HG03108 (cell line): ENCODE measurements at regions not wholly inside any gene's neighbourhood (a gene's known extent, or its start where the extent isn't known, plus 50 kb on each side); places are given as distances from the start of the nearest gene placed in this dataset.
"Not testable (repeated sequence)": the region's sequence is repeated elsewhere in the genome, so short reads cannot be mapped to it uniquely, and the experiment has no call there.

Experiments
- ATAC-seq: cut with Tn5 transposase; IDR thresholded peaks from one replicate; pipeline ENCODE4 v1.9.1; 2021; ENCODE audit warnings: moderate library complexity; ENCODE audit not compliant: unreplicated experiment

DNA sequence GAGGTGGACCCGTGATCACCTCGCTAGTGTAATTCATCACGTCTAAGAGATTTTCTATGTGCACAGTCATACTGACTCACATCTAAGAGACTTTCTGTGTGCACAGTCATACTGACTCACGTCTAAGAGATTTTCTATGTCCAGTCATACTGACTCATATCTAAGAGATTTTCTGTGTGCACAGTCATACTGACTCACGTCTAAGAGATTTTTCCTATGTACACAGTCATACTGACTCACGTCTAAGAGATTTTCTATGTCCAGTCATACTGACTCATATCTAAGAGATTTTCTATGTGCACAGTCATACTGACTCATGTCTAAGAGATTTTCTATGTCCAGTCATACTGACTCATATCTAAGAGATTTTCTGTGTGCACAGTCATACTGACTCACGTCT, 443.8 kb downstream of the BRD1 start:
- ATAC-seq = not testable (repeated sequence)

DNA sequence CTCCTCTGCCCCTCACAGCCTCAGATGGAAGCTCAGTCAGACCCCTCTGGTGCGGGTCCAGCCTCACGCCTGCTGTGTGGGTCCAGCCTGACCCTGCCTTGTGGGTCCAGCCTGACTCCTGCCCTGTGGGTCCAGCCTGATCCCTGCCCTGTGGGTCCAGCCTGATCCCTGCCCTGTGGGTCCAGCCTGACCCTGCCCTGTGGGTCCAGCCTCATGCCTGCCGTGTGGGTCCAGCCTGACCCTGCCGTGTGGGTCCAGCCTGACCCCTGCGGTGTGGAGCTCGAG, 445.3 kb downstream of the BRD1 start:
- ATAC-seq = no peak

DNA sequence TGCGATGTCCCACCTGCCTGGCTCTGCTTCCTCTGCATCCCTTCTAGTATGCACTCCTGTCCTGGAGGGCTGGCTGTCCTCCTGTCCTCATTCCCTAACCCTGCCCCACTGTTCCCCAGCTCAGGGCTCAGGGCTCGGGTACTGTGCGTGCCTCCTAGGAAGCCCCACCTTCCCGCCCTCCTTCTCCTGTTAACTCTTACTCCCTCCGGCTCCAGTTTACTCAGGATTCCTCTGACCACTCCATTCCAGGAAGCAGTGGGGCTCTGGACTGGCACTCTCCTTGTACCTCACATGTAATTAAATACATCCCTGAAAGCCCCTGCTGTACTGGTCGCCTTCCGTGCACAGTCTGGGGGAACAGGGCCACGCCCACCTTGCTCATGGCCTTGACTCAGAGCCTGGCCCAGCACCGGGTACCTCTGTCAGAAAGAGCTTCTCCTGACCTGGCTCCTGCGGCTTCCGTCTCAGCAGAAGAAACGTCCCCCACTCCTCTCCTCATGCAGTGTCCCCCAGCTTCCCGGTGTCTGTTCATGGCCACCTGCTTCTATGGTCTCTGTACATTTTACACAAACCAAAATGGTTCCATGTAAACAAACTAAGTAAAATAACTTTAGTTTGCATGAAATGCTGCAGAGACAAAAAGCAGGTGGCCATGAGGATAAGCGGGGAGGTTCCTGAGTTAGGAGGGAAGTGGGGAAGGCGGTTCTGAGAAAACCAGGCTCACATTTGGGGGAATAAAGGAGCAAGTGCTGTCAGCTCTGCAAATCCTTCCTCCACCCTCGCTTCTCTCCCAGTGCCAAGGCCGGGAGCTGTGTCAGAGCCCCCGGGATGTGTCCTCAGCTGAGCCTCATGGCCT, 445.9 kb downstream of the BRD1 start:
- no peak for ATAC-seq

DNA sequence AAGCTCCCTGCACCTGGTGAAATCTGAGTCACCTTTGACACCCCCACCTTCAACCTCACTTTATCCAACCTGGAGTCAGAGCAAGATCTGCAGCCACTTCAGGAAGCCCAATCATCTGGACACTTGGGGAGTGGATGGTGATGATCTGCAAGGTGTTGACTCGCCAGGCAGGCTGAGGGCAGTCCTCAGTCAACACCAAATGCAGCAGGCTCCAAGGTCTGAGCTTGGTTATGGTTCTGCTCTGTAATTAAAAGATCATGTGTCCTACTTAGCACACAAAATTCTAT, 446.9 kb downstream of the BRD1 start:
- no peak for ATAC-seq

DNA sequence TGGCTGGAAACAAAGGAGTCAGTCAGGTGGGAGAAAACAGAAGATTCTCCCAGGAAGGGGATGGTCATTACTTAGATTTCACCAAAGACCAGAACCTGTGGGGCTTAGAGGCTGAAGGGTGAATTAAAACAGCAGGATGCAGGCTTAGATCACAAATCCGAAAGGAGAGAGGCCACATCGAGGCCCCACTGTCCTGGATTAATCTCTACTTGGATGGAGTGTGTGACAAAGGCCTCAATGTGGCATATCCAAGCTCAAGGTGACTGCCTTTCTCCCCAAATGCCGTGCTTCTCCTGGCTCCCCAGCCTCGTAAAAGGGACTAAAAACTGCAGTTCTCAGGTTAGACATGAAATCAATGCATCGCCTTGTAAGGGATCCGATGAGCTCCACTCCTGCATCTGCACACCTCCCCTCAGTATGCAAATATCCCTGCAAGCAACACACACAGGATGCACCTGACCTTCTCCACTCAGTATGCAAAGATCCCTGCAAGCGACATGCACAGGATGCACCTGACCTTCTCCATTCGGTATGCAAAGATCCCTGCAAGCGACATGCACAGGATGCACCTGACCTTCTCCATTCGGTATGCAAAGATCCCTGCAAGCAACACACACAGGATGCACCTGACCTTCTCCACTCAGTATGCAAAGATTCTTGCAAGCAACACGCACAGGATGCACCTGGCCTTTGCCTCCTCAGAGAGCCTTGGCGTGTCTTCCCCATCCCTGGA, 447.4 kb downstream of the BRD1 start:
- ATAC-seq = no peak

DNA sequence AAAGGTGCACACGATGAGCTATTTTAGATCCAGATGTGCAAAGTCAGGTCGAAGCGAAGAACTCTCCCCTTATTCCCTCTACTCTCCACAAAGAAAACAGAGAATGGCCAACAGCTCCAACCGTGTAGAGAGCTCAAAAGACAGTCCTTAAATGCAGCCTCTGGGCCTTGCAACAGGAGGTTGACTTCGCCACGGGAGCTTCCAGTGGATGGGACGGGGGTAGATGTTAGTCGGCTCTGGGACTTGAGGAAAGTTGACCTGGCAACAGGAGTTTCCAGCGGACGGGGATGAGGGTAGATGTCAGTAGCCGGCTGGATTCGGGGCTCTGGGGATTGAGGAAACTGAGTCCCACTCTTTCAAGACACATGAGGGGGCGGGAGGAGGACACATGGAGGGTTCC, 450.4 kb downstream of the BRD1 start:
- ATAC-seq = no peak

DNA sequence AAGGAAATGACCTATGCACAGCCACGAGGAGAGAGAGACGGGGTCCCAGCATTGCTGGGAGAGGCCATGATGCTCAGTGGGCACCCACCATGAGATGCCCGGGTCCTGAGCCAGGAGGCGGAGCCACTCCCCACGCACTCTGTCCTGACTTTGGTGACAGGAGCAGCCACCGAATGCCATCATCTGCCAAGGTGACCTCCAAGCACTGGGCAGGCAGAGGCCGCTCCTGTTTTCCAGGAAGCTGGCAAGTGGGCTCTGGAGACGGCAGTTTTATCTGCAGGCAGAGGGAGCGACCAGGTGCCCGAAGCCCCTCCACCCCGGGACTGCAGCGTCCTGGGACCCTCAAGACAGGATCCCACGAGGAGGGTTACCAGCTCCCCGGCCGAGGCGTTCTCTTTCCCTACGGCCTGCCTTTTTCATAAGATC, 453.9 kb downstream of the BRD1 start:
- no peak for ATAC-seq

DNA sequence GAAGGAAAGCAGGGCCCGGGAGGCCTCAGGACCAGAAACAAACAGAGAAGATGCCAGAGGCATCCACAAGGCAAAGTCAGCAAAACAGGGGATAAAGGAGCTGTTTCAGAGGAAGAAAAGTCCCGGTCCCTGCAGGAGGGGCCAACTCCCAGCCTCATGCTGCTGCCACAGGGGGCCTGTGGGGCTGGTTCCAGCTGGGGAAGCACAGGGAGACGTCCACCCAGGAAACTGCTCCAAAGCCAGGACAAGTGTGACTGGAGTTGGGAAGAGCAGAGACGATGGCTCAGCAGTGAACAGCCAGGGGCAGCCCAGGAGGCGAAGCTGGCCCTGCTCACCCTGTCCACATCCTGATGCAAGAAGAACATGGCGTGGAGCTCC, 454.4 kb downstream of the BRD1 start:
- ATAC-seq = no peak

DNA sequence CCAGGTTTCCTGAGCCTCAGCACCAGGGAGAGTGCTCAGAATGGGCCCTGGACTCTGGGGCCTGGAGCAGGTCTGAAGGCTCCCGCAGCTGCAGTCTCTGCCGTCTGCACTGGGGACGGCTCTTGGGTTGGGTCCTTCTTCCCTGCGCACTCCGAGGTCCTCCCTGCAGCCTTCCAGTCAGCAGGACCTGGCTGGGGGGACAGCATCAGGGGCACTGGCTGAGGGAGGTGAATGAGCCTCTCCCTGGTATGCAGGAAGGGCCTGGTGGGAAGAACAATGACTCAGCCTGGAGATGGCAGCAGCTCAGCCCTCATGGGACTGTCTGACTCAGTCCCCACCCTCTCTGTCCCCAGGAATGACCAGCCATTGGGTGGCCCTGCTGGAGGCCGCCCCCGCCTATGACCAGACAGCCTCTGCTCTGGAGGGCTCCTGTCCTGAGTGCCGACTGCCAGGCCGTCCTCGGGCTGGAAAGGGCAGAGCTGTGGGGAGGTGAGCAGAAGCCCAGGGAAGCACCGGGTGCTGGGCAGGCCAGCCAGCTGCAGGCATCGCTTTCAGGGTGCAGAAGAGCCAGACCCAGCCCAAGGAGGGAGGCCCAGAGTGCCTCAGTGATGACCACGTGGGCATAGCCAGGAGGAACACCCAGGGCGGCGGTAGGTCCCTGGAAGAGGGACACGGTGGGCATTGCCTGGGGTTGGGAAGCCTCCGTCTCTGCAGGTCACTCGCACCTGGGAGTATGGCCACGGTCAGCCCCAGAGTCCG, 455.0 kb downstream of the BRD1 start:
- ATAC-seq = no peak

DNA sequence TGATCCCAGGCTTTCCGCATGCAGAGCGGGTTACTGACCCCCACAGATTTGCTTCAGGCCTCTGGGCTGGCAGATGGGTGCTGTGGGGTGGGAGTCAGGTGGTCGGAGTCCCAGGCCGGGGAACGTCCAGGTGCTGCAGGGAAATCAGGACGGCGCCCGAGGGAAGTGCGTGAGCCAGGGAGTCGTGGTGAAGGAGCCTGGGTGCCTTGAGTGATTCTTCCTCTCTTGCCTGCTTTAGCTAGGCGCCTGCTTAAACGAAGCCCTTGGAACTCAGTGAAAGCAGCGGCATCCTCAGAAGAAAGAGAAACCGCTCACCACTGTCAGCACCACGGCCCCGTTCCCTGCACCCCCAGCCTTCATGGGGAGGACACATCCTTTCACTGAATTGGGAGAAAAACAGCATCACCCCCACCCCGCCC, 455.6 kb downstream of the BRD1 start:
- ATAC-seq = no peak

DNA sequence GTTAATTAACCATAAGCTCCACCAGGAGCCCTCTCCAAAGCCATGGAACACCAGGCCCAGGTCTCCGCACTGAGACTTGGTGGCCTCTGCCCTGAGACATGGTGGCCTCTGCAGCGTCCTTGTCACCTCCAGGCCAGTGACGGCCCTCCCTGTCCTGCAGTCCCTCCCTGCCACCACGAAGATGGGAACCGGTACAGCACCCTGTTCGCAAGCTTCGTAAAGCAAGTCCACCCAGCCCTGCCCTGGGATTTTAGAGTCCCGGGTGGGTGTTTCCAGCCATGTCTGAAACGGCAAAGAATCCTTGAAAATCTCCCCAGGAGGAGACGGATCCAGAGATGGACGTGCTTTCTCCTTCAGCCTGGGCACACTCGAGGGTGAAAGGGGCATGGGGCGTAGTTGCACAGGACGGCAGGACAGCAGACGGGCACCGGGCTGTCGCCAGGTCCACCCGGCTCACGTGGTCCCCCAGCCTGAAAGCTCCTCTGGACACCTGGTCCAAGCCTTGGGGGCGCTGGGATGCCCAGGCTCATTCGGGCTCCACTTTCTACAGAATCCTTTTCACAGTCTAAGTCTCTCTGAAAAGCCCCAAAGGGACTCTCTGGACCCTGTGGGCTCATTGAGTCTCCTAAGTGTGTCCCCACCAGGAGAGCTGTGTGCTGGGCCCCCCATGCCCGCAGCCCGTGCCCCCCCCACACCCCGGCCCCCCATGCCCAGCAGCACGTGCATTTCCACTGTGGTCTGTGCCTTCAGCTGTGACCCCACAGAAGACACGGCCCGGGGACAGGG, 456.2 kb downstream of the BRD1 start:
- ATAC-seq = no peak

DNA sequence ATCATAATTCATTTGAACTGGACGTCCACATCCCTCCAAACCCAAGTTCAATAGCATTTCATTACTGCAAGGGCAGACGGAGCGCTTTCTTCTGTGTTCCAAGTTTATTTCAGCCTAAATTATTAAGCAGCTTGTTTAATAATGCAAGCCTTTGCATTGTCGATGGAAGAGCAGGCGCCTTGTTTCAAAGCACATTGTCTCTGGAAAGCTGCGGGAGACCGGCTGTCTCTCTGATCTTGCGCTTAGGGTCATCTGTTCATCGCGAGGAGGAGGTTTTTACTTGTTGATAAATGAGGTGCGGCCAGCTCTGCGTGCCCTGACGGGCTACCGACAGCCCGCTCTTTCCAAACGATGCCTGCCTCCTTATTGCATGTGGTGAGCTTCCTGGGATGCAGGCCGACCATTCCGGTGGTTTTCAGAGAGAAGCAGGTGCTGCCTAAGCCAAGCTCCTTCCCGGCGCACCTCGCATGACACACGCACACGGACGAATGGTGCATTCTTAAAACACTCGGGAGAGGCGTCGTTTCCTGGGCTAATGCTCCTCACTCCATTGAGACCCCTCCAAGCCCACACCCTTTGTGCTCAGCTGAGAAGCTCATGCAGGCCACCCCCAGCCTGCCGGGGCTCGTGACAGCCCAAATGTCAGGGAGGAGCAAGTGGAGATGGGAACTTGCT, 456.9 kb downstream of the BRD1 start:
- no peak for ATAC-seq

DNA sequence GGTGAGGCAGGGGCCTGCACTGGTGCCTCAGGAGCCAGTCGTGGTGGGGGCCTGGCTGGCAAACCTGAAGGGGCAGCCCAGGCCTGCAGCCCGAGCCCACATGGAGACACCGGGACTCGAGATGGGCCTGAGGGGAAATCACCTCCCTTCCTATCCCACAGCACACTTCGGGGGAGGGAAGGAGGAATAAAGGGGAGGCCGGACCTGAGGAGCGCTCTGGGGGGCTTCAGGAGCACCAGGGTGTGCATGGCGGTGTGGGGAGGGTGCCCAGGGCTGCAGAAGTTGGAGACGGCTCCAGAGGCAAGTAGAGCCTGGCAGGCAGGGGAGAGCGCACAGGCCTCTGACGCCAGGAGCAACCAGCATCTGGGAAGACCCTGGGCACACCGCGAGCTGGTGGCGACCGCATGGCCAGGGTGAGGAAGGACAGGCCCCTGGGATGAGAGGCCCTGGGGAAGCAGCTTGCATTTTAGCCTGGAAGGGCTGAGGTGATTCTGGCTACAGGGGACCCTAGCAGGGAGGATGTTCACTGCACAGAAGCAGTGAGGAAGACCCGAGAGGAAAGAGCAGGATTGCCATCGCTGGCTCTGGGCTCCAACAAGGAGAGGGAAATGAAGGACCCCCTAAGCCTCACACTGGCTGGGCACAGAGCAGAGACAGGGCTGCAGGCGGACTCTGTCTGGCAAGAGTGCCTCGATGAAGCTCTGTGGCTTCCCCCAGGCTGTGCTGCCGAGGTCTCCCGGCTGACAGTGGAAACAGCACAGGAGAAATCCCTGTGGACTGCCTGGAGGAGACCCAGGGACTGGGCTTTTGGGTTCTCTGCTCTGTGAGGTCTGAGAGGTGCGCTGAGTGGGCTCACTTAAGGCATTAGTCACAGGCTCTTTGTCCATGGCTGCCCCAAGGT, 457.7 kb downstream of the BRD1 start:
- no peak for ATAC-seq

DNA sequence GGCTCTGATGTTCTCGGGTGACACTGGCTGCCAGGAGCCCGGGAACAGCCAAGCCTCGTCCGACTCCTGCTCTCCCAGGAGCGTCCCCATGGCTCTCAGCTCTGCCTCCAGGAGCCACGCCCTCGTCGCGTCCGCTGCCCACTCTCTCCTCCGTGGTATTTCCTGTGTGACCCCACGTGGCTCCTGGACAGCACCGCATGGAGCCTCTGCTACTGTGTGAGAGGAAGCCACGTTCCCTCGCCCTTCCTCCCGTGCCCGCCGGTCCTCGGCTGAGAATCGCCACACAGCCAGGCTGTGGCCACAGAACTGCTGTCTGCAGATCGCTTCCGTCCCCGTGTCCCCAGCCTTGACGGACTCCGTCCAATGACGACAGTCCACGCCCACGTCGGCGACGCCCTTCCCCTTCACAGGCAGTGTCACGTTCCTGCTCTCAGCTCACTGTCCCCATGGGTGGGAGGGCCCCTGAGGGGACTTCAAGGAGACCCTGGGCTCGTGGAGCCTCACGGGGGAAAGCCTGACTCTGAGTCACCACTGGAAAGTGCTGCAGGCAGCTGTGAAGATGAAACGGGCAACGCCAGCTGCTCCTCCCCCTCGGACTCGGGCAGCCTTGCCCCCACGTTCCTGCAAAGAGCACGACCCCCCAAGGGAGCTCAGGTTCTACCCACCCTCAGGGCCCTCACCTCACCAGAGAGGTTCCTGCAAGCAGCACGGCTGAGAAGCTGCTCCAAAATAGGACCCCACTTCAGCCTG, 458.5 kb downstream of the BRD1 start:
- no peak for ATAC-seq

DNA sequence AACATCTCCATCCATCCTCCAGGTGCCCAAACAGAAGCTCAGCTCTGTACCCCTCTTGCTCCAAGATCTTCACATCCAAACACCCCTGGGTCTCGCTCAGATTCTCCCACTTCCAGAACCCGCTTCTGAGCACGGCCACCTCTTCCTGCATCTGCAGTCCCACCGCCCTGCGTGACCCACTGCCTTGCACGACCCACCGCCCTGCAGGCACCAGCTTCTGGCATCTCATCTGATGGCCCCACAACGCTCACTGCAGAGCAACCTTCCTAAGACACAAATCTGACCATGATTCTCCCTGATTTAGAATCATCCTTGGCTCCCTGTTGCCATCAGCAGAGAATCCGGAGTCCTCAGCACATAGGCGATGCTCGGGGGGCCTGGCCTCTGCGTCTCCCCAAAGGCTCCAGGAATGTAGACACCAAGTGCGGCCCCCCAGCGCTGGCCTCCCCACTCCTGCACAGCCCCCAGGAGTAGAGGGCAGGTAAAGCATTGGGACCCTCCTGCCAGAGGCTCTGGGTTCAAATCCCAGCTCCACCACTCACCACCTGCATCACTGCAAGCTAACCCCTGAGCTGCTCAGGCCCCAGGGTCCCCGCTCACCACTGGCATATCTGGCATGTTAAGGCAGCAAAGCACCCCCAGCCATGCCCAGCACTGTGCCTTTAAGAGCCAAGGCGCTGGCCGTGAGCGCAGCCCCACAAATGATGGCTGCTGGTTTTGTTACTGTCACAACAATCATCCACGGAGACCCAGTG, 459.3 kb downstream of the BRD1 start:
- no peak for ATAC-seq

DNA sequence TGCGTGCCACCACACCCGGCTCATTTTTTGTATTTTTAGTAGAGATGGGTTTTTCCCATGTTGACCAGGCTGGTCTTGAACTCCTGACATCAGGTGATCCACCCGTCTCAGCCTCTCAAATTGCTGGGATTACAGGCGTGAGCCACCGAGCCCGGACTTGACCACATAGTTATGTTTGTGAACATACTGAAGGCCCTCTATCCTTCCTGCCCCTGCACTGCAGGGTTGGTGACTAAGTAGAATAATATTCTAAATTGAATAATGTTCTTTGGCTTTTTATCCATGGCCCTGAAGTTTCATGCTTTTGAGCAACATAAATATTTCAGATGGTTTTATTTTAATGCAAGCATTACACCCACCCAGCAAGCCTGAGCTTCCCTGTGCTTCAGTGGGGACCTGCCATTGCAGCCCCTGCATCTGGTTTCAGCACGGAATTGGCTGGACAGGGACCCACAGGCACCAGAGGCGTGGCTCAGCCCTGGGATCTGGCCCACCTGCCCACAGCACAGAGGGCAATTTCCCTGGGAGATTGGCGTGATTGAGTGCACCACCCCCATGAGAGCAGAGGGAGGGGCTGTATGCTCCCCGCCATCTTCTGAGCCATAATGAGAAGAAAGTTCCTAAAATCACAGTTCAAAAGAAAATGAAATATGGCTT, 460.5 kb downstream of the BRD1 start:
- ATAC-seq = no peak

DNA sequence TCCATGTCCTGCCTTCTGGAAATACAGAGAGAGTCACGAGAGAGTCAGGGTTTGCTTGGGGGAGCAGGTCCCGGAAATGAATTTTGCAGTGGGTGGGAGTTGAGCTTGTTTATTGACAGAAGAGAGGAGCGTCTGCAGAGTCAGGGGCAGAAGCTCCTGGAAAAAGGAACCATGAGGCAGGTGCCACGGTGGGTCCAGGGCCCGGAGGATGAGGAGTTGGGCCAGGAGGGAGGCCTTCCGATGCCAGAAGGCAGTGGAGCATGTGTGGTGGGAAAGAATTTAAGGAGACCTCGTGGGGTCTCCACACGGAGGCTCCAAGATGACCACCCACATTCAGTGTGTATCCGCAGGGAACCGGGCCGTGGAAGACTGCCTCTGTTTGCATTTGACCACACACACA, 461.2 kb downstream of the BRD1 start:
- ATAC-seq = no peak

DNA sequence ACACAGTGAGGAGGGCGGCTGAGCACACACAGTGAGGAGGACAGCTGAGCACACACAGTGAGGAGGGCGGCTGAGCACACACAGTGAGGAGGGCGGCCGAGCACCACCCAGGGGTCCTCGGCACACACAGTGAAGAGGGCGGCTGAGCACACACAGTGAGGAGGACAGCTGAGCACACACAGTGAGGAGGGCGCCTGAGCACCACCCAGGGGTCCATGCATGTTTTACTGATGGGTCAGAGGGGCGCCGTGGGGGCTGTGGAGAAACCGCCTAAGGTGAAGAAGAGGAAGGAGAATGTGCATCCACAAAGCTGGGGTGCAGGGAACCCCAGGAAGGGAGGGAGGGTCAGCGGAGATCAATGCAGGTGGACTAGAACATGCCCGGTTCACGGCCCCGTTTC, 461.8 kb downstream of the BRD1 start:
- ATAC-seq = no peak
